GM19238 (cell line): ENCODE measurements at regions not wholly inside any gene's neighbourhood (a gene's known extent, or its start where the extent isn't known, plus 50 kb on each side); places are given as distances from the start of the nearest gene placed in this dataset.
A peak's percentile ranks its signal among the peaks of the same experiment; 100 is the strongest.

Experiments
- DNase-seq: peaks from one replicate; pipeline ENCODE4 v3.0.0; 2011; ENCODE audit warnings: low spot score; ENCODE audit not compliant: insufficient read length

DNA sequence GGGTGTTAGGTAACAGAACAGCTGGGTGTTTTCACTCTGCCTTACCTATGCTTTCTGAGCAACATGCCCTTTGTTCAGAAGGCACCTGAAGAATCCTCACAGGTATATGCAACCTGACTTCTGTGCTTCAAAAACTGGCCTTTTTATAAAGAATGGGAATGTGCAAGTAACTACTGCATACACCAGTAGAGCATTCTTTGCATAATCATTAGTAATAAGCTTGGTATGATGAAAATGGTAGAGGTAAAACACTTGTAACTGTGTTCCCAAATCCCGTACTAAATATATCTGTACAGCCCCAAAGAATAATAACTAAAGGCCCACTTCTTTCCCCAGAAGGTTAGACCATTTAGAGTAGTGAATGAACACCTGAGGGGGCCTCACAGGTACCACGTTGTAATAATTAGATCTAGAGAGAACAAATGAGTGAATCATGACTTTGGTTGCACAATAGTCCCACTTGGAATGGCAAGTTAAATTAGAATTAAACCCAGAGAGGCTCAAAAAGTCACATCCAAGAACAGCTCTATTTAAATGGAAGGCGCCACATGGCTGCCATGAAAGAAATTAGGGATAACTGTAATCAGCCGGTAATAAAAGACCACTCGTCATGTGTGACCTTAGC lies 413.9 kb downstream of the KLF12 start:
- no peak for DNase-seq

DNA sequence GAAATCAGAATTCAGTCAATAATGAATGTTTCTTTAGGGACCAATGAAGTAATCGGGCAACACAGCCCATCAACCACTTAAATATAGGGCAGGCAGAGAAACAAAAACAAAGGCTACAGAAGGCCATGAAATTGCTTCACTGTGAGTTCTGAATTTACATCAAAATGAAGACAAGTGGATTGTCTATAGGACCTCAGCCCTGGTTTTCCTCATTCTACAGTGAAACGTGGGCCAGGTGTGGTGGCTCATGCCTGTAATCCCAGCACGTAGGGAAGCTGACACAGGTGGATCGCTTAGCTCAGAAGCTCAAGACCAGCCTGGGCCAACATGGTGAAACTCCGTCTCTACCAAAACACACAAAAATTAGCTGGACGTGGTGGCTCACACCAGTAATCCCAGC lies 416.0 kb downstream of the KLF12 start:
- no peak for DNase-seq

DNA sequence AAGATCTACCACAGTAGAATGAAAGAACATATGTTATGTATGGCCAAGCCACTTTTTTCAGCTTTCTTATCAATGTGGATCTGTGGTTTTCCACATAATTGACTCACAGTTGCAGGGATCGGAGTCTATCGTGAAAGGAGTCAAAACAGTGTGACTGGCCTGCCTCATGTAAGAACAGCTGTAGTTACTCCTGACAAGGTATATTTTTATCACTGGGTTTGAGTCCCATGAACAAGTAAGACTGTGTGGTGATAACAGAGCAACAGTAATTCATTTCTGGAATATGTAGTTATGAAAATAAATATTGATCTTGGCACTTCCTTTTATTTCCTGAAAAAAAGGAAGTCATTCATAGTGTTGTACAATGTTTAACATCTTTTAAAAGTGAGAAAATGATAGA lies 416.6 kb downstream of the KLF12 start:
- DNase-seq: no peak

- no peak for DNase-seq
These were observed 418.2 kb downstream of the KLF12 start for GRCh38 chr13:73715911-73716510.

- peak; percentile 5 for DNase-seq
These were observed 418.9 kb downstream of the KLF12 start for GRCh38 chr13:73715114-73715910.

GRCh38 chr13:73714522-73714921 lies 419.7 kb downstream of the KLF12 start:
- no peak for DNase-seq

- DNase-seq: peak; percentile 16
These were observed 425.7 kb downstream of the KLF12 start for GRCh38 chr13:73708393-73708985.

DNA sequence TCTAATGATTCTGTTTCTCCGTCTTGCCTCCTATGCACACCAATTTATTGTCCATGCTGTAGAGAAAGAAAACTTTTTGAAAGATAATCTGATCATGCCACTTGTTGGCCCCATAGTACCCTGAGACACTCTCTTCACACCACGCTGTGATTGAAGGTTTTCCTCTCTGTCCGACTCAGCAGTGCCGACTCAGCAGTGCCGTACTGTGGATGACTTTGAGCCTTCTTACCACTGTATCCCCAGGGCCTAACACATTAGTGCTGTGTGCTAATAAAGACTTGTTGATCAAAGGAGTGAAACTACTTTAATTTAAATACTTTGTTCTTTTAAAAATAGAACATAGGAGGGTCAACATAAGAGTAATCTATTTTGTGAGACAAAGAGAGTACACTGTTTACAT lies 429.6 kb downstream of the KLF12 start:
- DNase-seq: no peak

DNA sequence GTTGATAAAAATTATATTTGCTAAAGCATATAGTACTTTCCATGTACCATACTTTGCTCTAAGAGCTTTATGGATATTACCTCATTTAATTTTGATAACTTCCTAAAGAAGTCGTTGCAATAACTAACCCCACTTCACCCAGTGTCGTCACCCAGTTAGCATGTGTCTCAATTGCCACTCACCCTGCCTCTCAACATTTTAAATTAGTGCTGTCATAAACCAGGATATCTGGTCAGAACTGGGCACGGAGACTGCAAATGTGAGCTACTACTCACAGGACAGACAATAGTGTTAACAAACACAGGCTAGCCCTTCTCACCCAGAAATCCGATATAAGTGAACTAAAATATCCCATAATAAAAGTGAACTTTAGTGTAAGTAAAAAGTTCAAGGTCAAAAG lies 430.6 kb downstream of the KLF12 start:
- DNase-seq: no peak

DNA sequence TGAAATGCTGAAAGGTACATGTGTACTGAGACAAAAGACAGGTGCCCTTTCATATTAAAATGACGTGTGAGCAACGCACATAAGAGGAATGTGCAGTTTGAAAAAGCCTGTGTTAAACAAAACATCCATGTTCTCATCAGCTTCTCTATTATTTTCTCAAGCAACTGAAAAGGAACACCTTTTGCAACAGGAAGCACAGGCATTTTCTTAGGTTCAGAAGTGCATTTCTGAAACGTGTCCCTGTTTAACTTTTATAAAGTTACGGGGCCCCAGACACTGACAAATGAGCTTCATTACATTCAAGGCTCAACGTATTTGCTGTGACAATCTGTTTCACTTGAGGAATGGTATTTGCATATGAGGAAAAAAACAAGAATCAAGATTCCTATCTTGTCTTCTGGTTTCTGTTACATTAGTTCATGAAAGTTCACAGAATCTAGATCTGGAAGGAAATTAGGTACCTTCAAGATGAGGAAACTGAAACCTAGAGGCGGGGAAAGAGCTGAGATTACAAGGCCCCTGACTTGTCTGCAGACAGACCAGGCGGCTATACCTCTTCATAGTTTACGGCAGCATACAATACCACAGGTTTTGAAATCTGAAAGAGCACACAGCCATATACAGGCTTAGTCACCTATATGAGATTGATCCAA lies 431.7 kb downstream of the KLF12 start:
- peak; percentile 16 for DNase-seq

DNA sequence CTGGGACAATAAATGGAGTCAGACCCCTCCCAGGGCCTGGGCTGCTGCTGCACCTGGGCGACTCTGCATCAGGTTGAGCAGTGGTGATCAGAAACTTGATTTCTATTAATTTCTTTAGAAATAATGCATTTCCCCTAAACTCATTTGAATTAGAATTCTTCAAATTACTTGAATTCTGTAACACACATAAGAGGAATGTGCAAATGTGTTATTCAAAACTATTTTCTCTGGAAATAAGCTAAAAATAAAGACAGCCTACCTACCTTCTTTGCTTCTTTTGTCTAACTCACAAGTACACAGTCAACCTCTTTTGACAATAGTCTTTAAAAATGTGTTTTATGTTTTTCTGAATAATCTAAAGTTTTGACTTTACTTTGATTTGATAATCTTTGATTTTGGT lies 433.0 kb downstream of the KLF12 start:
- DNase-seq: no peak

DNA sequence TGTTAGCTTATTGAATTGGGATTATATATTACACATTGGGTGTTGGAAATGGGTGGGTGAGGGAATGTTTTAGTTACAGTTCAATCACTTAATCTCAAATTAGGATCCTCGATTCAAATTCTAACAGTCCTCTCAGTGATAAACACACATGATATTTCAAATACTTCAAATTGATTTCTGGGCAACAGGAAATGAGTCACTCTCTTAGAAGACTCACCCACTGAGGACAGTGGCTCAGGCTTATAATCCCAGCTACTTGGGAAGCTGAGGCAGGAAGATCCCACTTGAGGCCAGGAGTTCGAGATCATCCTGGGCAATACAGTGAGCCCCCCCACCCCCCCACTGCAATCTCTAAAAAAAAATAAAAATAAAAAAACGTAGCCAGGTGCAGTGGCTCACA lies 435.3 kb downstream of the KLF12 start:
- DNase-seq: no peak

DNA sequence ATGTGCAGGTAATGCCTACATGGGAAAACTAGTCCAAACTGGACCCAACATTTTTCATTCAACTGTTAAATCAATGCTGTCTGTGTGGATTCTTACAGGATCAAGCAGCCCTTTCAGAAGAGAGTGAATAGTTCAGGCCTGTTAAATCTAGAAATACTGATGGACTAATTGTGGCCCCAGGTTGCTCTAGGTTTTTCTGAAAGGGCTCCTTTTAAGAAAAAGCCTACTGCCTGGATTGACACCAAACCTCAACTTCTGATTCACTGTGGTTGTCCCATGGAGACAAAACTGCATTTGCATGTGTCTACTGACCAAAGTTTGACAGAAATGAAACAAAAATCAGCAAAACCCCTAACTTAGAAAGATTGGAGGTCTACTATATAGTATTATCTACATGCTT lies 437.0 kb downstream of the KLF12 start:
- DNase-seq: no peak

DNA sequence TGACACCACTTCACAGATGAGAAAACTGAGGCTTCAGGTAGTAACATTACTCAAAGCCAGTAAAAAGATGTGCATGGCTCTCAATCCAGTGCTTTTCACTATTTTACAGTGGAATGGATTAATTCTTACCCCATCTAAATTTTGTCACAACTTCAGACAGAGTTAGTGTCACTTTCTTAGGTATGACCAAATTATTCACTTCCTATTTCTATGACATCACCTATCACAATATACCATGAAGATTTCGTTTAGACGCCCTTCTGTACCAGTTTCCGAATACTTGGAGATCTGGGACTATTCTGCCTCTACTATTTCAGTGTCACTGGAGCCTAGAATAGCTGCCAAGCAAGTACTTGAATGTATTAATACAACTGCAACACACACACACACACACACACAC lies 437.5 kb downstream of the KLF12 start:
- no peak for DNase-seq

DNA sequence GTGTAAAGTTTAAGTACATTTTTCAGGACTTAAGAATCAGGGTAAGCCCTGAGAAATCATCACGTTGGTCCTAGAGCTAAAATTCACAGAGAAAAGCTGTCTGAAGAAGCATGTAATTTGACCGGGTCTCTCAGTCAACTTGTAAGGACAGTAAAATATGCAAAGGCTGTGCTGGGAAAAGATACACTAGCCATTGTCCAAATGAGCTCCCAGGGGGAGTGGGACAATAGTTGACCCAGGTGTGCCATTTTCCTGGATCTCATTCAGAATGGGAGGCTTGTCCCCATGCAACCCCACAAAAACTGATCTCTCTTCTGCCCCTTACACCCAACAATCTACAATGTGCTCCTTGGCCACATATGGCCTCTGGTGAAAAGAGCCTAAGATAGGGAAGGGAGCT lies 437.9 kb downstream of the KLF12 start:
- DNase-seq: no peak

- no peak for DNase-seq
These were observed 438.9 kb downstream of the KLF12 start for GRCh38 chr13:73695325-73695724.

DNA sequence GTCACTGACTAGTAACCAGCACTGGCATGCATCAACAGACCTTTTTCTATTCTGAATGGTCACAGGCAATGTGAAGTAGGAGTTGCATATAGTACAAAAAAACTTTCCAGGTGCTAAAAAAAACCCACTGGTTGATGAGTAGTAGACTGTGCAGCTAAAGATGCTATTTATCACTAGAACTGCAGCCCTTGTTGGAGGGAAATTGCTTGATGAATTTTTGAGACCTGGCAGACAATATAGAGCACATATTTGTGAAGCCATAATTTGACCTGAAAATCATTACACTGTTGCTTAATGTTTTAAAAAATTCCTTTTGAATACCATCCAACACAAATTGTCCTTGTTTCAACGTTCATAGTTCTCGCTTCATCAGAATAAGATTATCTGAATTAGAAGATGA lies 441.0 kb downstream of the KLF12 start:
- no peak for DNase-seq

- no peak for DNase-seq
These were observed 442.3 kb downstream of the KLF12 start for GRCh38 chr13:73691891-73692290.

- no peak for DNase-seq
These were observed 446.3 kb downstream of the KLF12 start for GRCh38 chr13:73687929-73688328.

DNA sequence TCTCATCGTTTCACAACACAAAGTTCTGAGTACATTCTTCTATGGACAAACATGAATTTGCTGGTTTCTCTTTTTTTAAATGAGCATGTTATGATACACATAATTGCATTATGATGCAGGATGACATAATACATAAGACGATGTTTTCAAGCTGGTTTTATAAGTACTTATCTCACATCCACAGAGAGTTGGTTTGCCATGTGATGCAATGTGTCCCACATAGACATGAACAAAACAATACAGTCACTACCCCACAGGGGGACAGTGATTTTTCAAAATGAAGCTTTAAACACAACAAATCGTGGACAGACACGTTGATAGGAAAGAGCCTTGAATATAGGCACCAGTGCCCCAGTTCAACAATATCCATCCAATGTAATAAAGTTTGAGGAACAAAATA lies 447.1 kb downstream of the KLF12 start:
- no peak for DNase-seq

GRCh38 chr13:73684750-73685149 lies 449.5 kb downstream of the KLF12 start:
- DNase-seq: no peak

DNA sequence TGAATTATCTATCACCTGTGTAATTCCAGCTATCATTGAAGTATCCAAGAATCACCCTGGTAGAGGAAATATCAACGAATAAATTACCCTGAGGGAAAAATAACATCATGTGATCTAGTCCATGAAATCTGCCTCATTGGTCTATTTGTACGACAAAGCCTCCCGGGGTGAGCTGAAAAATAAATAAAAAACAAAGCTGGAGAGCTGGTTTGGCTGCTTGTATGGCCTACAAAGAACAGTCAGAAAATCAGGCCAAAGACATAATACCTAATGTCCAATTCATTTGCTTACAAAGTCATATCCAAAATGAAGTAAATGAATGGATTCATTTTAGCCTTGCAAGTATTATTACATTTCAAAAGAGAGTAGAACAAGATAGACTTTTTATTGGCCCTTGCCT lies 449.9 kb downstream of the KLF12 start:
- no peak for DNase-seq
